ENCODE measurements at regions not wholly inside any gene's neighbourhood (a gene's known extent, or its start where the extent isn't known, plus 50 kb on each side); places are given as distances from the start of the nearest gene placed in this dataset.
"Not testable (repeated sequence)": the region's sequence is repeated elsewhere in the genome, so short reads cannot be mapped to it uniquely, and the experiment has no call there.

DNA sequence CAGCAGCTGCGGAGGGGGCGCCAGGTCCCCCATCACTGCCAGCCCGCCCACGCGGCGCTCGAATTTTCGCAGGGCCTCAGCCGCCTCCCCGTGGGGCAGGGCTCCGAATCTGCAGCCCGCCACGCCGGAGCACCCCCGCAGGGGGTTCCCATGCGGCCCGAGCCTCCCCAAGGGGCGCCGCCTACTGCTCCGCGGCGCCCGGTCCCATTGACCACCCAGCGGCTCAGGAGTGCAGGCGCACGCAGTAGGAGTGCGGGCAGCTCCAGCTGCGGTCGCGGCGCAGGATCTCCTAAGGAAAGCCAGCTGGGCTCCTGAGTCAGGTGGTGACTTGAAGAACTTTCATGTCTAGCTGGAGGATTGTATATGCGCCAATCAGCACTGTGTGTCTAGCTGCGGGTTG is 155.3 kb upstream of the RREB1 start:
- no peaks in the 10 kb centered on the region for H3K27me3 Mint-ChIP-seq (ENCODE audit: low read depth)
- H3K27ac Mint-ChIP-seq, result no peak overlapping the region
- peaks cover 15% of the 10 kb centered on the region for H3K9me3 Mint-ChIP-seq
- no peaks in the 10 kb centered on the region for H3K4me1 Mint-ChIP-seq (ENCODE audit: low read depth)
- no peak overlapping the region for H3K4me3 Mint-ChIP-seq
- DNase-seq (ENCODE audit: low spot score), result no peak
- H3K36me3 Mint-ChIP-seq (ENCODE audit: low read depth), result no peaks in the 10 kb centered on the region

DNA sequence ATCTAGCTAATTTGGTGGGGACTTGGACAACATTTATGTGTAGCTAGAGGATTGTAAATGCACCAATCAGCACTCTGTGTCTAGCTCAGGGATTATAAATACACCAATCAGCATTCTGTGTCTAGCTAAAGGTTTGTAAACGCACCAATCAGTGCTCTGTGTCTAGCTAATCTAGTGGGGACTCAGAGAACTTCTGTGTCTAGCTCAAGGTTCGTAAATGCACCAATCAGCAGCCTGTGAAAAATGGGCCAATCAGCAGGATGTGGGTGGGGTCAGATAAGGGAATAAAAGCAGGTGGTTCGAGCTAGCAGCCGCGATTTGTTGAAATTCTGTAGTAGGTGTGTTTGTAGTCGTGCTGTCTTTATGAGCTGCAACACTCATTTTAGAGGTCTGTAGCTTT is 154.8 kb upstream of the RREB1 start:
- H3K27ac Mint-ChIP-seq, result not testable (repeated sequence)
- peaks cover 15% of the 10 kb centered on the region for H3K9me3 Mint-ChIP-seq

DNA sequence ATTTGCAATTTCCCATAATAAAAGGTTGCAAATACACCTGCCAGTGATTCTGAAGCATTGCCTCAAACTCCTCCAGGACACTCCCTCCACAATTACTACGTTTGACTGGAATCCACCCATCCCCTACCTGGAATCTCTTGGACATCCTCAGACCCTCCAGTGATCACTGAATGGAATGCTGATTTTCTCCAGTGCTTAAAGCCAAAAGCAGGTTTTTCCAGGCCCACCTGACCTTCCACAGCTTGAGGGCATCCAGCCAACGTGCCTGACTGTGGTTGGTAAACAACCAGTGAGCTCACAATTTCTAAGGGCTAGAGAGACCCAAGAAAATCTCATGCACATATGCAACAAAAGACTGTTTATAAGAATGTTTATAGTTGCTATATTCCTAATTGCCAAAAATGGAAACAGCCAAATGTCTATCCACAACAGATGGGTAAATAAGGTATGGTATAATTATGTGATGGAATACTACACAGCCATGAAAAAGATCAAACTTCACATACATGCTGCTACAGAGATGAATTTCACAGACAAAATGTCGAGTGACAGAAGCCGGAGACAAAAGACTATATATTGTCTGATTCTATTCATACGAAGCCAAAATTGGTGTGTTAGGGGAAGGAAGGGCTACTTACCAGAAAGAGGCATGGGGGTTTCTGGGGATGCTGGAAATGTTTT is 147.1 kb upstream of the RREB1 start:
- Mint-ChIP-seq H3K9me3 (peaks cover 4% of the 10 kb centered on the region), H3K27me3 (ENCODE audit: low read depth) (peaks cover 6% of the 10 kb centered on the region), H3K4me3 (no peak overlapping the region), H3K27ac (no peak overlapping the region), H3K36me3 (ENCODE audit: low read depth) (no peaks in the 10 kb centered on the region), H3K4me1 (ENCODE audit: low read depth) (no peaks in the 10 kb centered on the region)
- DNase-seq (ENCODE audit: low spot score), result no peak

More for the DNA sequence above, 154.8 kb upstream of the RREB1 start:
- H3K36me3 Mint-ChIP-seq (ENCODE audit: low read depth); H3K27me3 Mint-ChIP-seq (ENCODE audit: low read depth); H3K4me1 Mint-ChIP-seq (ENCODE audit: low read depth); DNase-seq (ENCODE audit: low spot score); H3K4me3 Mint-ChIP-seq: not testable (repeated sequence)

DNA sequence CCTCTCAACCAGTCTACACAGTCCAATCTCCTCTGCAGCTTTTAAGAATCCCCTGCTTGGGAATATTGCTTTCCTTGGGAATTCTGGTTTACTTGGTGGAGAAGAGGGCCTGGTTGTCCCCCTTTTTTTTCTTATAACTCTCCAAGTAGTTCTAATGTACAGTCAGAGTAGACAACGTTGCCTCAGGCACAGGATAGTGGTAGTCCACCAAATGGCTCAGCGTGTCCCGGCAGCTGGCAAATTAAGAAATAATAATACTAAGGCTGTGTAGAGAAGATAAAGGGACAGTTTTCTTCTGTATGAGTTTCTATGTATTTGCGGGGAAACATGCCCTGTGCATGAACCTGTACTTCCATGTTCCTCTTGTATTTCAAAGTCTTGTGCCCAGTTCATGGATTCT is 145.7 kb upstream of the RREB1 start:
- DNase-seq (ENCODE audit: low spot score), result no peak
- no peaks in the 10 kb centered on the region for H3K4me1 Mint-ChIP-seq (ENCODE audit: low read depth)
- H3K27me3 Mint-ChIP-seq (ENCODE audit: low read depth), result peaks cover 6% of the 10 kb centered on the region
- H3K36me3 Mint-ChIP-seq (ENCODE audit: low read depth), result no peaks in the 10 kb centered on the region
- peaks cover 4% of the 10 kb centered on the region for H3K9me3 Mint-ChIP-seq
- H3K4me3 Mint-ChIP-seq, result no peak overlapping the region
- no peak overlapping the region for H3K27ac Mint-ChIP-seq

DNA sequence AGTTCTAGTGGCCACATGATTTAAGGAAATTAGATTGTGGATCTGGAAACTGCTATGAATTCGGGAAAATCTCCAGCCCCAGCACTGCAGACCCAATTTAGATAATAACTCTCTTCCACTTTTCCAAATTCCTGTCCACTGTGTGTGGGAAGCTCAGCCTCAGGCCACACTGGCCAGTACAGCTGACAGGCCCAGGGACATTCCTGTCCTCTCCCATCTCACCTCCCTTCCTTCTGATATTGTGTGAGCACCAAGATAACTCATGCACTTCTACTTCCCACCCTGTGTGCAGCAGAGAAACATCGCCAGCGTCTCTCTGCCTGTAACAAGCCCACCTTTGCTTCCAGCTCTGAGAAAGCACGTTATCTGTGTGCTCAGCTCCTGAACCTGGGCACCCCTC is 145.1 kb upstream of the RREB1 start:
- H3K4me1 Mint-ChIP-seq (ENCODE audit: low read depth), result no peaks in the 10 kb centered on the region
- H3K4me3 Mint-ChIP-seq, result no peak overlapping the region
- no peak overlapping the region for H3K27ac Mint-ChIP-seq
- no peak for DNase-seq (ENCODE audit: low spot score)
- peaks cover 4% of the 10 kb centered on the region for H3K9me3 Mint-ChIP-seq
- H3K36me3 Mint-ChIP-seq (ENCODE audit: low read depth), result no peaks in the 10 kb centered on the region
- H3K27me3 Mint-ChIP-seq (ENCODE audit: low read depth), result peaks cover 6% of the 10 kb centered on the region

DNA sequence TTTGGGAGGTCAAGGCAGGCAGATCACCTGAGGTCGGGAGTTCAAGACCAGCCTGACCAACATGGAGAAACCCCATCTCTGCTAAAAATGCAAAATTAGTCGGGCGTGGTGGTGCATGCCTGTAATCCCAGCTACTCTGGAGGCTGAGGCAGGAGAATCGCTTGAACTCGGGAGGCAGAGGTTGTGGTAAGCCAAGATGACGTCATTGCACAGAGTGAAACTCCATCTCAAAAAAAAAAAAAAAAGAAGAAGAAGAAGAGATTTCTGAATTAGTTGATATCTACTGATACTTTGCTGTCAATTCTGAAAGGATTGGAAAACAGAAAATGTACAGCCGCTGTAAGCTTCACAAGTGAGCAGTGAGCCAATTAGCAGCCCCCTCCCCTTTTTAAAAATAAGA is 144.4 kb upstream of the RREB1 start:
- H3K4me1 Mint-ChIP-seq (ENCODE audit: low read depth); DNase-seq (ENCODE audit: low spot score); H3K27ac Mint-ChIP-seq; H3K9me3 Mint-ChIP-seq; H3K36me3 Mint-ChIP-seq (ENCODE audit: low read depth); H3K4me3 Mint-ChIP-seq; H3K27me3 Mint-ChIP-seq (ENCODE audit: low read depth): not testable (repeated sequence)

DNA sequence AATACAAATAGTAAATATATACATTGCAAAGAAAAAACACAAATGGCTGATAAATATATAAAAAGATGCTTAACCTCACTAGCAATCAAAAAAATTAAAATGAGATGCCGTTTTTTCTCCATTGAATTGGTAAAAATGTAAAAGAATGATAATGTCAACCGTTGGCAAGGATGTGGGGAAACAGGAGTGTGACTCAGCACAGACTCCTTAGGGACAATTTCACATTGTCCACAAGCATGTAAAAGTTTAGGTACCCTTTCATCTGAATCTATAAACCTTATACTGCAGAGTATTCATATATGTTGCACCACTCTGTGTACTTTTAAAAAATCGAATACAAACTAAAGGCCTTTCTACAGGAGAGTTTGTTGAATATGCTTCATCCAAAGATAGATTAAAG is 143.1 kb upstream of the RREB1 start:
- H3K27ac Mint-ChIP-seq, result no peak overlapping the region
- H3K27me3 Mint-ChIP-seq (ENCODE audit: low read depth), result peaks cover 6% of the 10 kb centered on the region
- no peak overlapping the region for H3K4me3 Mint-ChIP-seq
- no peak for DNase-seq (ENCODE audit: low spot score)
- H3K4me1 Mint-ChIP-seq (ENCODE audit: low read depth), result no peaks in the 10 kb centered on the region
- H3K36me3 Mint-ChIP-seq (ENCODE audit: low read depth), result no peaks in the 10 kb centered on the region
- peaks cover 4% of the 10 kb centered on the region for H3K9me3 Mint-ChIP-seq

DNA sequence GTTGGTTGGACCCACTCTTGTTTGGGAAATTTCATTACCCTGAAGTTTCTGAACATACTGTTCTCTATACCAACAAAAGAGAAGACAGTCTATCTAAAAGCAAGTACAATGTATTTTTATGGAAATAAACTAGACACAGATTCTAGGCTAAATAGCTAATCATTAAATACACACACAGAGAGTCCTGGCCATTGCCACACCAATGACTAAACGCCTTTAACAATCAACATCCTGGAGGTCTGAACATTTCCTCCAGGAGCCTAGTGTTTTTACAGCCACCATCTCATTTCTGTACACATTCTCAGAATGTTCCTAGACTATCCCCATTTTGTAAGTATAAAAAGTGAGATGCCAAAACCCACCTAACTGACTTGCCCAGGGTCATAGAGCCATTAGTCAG is 141.6 kb upstream of the RREB1 start:
- H3K9me3 Mint-ChIP-seq, result no peaks in the 10 kb centered on the region
- H3K4me3 Mint-ChIP-seq, result no peak overlapping the region
- H3K36me3 Mint-ChIP-seq (ENCODE audit: low read depth), result no peaks in the 10 kb centered on the region
- H3K27me3 Mint-ChIP-seq (ENCODE audit: low read depth), result peaks cover 6% of the 10 kb centered on the region
- no peaks in the 10 kb centered on the region for H3K4me1 Mint-ChIP-seq (ENCODE audit: low read depth)
- DNase-seq (ENCODE audit: low spot score), result no peak
- no peak overlapping the region for H3K27ac Mint-ChIP-seq

DNA sequence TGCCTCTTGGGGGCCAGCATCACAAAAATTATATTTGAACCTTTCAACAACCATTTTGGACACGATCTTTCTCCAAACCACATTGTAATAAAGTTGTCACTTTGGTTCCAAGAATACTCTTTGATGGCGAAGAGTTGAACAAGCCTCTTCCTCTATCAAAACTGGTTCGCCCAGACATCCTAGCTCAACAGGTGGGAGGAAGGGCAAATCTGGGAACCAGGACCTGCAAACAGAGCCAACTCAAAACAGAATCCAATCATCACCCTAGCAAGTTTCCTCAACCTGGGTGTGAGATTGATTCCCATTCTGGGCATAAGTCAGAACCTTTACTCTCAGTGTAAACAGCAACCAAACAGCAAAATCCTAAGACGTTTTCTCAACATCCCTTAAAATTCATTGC is 141.2 kb upstream of the RREB1 start:
- Mint-ChIP-seq H3K4me3 (no peak overlapping the region), H3K9me3 (no peaks in the 10 kb centered on the region), H3K4me1 (ENCODE audit: low read depth) (no peaks in the 10 kb centered on the region), H3K27me3 (ENCODE audit: low read depth) (peaks cover 6% of the 10 kb centered on the region), H3K27ac (no peak overlapping the region), H3K36me3 (ENCODE audit: low read depth) (no peaks in the 10 kb centered on the region)
- no peak for DNase-seq (ENCODE audit: low spot score)

DNA sequence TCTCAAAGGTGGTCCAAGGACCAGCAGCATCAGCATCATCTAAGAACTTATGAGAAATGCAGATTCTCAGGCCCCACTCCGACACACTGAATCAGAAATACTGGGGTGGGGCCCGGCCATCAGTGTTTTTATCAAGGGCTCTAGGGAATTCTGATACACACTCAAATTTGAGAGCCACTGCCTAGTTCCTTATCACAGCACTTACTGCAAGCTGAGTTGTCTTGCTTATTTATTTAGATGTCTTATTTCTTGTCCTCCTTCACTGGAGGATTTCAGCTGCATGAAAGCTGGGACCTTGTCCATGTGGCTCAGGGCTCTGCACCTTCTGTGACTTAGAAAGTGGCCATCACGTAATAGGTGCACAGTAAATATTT is 139.4 kb upstream of the RREB1 start:
- Mint-ChIP-seq H3K4me1 (ENCODE audit: low read depth) (no peaks in the 10 kb centered on the region), H3K4me3 (no peak overlapping the region), H3K27me3 (ENCODE audit: low read depth) (peaks cover 6% of the 10 kb centered on the region), H3K36me3 (ENCODE audit: low read depth) (no peaks in the 10 kb centered on the region), H3K9me3 (no peaks in the 10 kb centered on the region), H3K27ac (no peak overlapping the region)
- no peak for DNase-seq (ENCODE audit: low spot score)

DNA sequence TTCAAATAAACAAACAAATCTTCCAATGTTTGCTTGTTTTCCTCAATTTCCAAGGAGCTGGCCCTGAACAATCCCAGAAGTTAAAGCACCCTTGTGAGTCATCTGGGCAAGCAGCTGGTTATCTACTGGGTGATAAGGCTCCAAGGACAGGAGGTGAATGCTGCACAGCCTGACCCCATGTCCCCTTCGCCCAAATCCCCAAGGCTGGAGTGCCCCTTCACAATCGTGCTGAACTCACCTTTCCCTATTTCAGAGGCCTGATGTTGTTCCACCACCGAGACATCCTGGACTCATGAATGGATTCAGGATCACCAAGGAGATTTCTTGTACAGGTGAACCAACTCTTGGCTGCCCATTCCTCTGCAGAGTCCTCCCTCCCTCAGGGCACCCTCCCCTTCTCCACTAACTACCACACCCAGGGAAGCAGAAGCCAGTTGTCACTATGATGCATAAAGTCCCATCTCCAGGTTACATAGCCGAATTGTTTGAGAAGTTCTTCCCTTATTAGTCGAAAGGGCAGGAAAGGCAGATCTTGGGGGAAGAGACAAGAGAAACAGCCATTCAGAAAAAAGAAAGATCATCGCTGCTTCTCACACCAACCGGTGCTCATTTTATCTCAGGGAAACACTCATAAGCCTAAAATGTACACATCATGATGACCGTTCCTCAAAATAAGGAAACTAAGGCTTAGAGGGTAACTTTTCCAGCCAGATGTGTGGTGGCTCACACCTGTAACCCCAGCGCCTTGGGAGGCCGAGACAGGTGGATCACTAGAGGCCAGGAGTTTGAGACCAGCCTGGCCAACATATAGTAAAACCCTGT is 138.8 kb upstream of the RREB1 start:
- H3K36me3 Mint-ChIP-seq (ENCODE audit: low read depth), result no peaks in the 10 kb centered on the region
- H3K27me3 Mint-ChIP-seq (ENCODE audit: low read depth), result peaks cover 6% of the 10 kb centered on the region
- H3K4me1 Mint-ChIP-seq (ENCODE audit: low read depth), result no peaks in the 10 kb centered on the region
- no peak for DNase-seq (ENCODE audit: low spot score)
- no peak overlapping the region for H3K4me3 Mint-ChIP-seq
- H3K27ac Mint-ChIP-seq, result no peak overlapping the region
- no peaks in the 10 kb centered on the region for H3K9me3 Mint-ChIP-seq

DNA sequence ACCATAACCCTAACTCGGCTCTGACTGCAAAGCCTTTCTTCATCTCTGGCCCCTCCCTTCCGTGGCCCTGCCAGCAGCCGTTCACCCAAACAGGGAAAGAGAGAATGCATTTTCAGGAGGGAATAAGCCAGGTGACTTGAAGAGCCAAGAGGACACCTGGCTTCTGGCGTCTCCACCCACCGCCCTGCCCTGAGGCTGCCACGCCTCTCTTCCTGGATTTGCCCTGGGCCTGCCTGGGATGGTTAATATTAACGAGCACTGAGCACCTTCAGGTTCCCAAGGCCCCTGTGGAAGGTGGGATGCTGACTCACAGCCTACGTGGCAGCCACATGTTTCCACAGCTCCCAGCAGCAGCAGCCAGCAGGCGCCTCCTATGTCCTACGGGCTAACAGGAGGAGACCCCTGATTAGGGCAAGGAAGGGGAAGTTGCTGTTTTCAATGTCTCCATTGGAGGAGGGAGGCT is 138.0 kb upstream of the RREB1 start:
- Mint-ChIP-seq H3K4me1 (ENCODE audit: low read depth) (no peaks in the 10 kb centered on the region), H3K9me3 (no peaks in the 10 kb centered on the region), H3K27me3 (ENCODE audit: low read depth) (peaks cover 3% of the 10 kb centered on the region), H3K4me3 (no peak overlapping the region), H3K36me3 (ENCODE audit: low read depth) (no peaks in the 10 kb centered on the region), H3K27ac (no peak overlapping the region)
- DNase-seq (ENCODE audit: low spot score), result no peak

DNA sequence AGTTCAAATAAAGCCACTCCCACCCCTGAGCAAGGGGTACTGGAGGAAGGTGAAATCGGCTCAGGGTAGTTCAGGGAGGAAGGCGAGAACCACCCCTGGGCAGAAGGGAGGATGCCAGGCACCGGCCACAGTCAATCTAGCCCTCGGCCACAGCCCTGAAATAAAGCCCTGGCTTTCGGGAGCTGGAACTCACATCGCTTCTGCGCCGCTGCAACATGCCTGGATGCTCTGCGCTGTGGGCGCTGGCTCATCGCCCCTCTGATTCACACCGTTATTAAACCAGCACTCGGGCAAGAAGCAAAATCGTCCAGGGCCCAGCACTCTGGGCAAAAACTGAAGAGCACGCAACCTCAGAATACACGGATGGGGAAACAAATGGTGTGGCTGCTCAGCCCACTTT is 136.9 kb upstream of the RREB1 start:
- Mint-ChIP-seq H3K9me3 (no peaks in the 10 kb centered on the region), H3K27me3 (ENCODE audit: low read depth) (no peaks in the 10 kb centered on the region), H3K27ac (no peak overlapping the region), H3K4me1 (ENCODE audit: low read depth) (no peaks in the 10 kb centered on the region), H3K36me3 (ENCODE audit: low read depth) (no peaks in the 10 kb centered on the region), H3K4me3 (no peak overlapping the region)
- DNase-seq (ENCODE audit: low spot score), result no peak

DNA sequence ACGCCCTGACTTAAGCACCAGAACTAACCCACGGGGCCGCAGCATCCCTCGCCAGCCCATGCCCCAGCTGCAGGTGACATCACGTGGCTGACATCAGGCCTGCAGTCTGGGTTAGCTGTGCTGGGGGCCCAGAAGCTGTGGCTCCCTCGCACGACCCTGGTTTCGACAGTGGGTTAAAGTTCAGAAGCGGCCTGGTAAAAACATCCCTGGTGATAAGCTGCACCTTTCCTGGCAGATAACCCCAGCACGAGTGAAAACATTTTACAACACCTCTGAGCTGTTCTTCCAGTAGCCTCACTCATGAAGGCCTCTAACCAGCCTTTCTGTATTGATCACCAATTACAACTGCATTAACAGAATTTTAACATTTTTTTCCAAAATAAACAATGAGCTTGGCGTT is 136.4 kb upstream of the RREB1 start:
- DNase-seq (ENCODE audit: low spot score), result no peak
- Mint-ChIP-seq H3K27me3 (ENCODE audit: low read depth) (no peaks in the 10 kb centered on the region), H3K4me3 (no peak overlapping the region), H3K36me3 (ENCODE audit: low read depth) (no peaks in the 10 kb centered on the region), H3K9me3 (no peaks in the 10 kb centered on the region), H3K4me1 (ENCODE audit: low read depth) (no peaks in the 10 kb centered on the region), H3K27ac (no peak overlapping the region)

DNA sequence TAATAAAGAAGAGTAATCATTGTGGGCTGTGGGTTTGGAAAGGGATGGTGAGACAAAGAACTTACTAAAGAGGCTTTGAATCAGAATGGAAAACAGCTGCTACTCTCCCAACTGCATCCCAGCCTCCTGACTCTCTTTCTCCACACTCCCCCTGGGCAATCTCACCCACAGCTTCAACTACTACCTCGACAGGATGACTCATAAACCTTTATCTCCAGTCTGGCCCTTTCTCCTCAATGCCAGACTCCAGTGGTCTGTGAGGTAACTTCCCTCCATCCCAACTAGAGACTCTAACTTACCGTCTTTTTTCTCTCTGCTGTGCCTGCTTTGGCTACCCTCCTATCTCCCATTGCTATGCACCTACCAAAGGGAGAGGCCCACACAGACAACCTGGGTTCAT is 135.3 kb upstream of the RREB1 start:
- DNase-seq (ENCODE audit: low spot score), result no peak
- Mint-ChIP-seq H3K4me1 (ENCODE audit: low read depth) (no peaks in the 10 kb centered on the region), H3K27me3 (ENCODE audit: low read depth) (peaks cover 3% of the 10 kb centered on the region), H3K9me3 (no peaks in the 10 kb centered on the region), H3K27ac (no peak overlapping the region), H3K36me3 (ENCODE audit: low read depth) (no peaks in the 10 kb centered on the region), H3K4me3 (no peak overlapping the region)
